ENCODE measurements at regions not wholly inside any gene's neighbourhood (a gene's known extent, or its start where the extent isn't known, plus 50 kb on each side); places are given as distances from the start of the nearest gene placed in this dataset.
"Not testable (repeated sequence)": the region's sequence is repeated elsewhere in the genome, so short reads cannot be mapped to it uniquely, and the experiment has no call there.

DNA sequence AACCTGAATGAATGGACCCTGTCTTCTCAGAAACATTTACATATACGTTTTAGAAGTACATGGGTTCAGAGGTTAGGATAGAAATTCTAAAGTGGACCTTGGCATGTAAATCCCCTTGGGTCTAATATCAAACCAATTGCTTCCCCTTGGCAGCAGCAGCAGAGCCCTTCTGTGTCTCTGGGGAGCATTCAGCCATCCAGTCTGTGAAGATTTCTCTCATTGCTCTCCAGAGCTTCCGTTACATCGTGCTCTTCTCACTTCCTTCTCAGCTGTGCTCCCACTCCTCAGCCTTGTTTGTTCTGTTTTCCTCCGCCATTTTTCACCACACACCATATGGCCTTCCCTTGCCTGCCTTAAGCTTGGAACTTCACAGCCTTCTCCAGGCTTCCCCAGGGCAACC lies 61.5 kb upstream of the ATP1B1 start:
- TF ChIP-seq YY1 (IDR thresholded peaks at IDR 0.05; ENCODE audit: insufficient read depth, insufficient read length) (no peak), SUZ12 (IDR thresholded peaks at IDR 0.05; ENCODE audit: extremely low read depth, insufficient read depth, insufficient read length) (no peak), ZNF274 (IDR thresholded peaks at IDR 0.05; ENCODE audit: low read depth, low read length) (no peak)
- no peaks in the 10 kb centered on the region for H3K4me1 ChIP-seq (ENCODE audit: insufficient read depth, insufficient read length)
- no peaks in the 10 kb centered on the region for H3K9me3 ChIP-seq (ENCODE audit: insufficient read depth, low read length)
- no peak overlapping the region for H3K4me3 ChIP-seq (ENCODE audit: insufficient read length, low read depth)
- H3K36me3 ChIP-seq (ENCODE audit: insufficient read depth, insufficient read length, low read length) = no peaks in the 10 kb centered on the region
- H3K9ac ChIP-seq (ENCODE audit: insufficient read length, low read depth) = no peak overlapping the region
- H3K27me3 ChIP-seq (ENCODE audit: insufficient read depth, insufficient read length) = no peaks in the 10 kb centered on the region
- no peak for DNase-seq (ENCODE audit: low read depth, low spot score)

DNA sequence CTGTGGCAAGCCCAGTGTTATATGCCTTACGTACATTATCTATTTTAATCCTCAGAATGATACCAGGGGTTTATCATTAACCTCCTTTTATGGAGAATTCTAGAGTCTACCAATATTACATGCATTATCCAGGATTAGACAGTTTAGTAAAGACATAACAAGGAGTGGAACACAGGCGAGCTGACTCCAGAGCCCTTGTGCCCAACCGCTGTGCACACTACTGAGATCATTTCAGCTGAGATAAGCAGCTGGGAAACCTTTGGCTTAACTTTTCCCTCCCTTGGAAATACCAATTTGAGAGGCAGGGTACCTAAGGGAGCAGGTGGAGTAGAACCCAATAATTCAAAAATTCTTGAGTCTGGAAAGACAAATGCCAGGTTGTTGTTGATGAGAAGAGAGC lies 59.8 kb upstream of the ATP1B1 start:
- DNase-seq (ENCODE audit: low read depth, low spot score) = no peak
- no peaks in the 10 kb centered on the region for H3K27me3 ChIP-seq (ENCODE audit: insufficient read depth, insufficient read length)
- H3K36me3 ChIP-seq (ENCODE audit: insufficient read depth, insufficient read length, low read length) = no peaks in the 10 kb centered on the region
- H3K4me3 ChIP-seq (ENCODE audit: insufficient read length, low read depth) = no peak overlapping the region
- no peaks in the 10 kb centered on the region for H3K9me3 ChIP-seq (ENCODE audit: insufficient read depth, low read length)
- H3K4me1 ChIP-seq (ENCODE audit: insufficient read depth, insufficient read length) = no peaks in the 10 kb centered on the region
- TF ChIP-seq ZNF274 (IDR thresholded peaks at IDR 0.05; ENCODE audit: low read depth, low read length) (no peak), SUZ12 (IDR thresholded peaks at IDR 0.05; ENCODE audit: extremely low read depth, insufficient read depth, insufficient read length) (no peak), YY1 (IDR thresholded peaks at IDR 0.05; ENCODE audit: insufficient read depth, insufficient read length) (no peak)
- H3K9ac ChIP-seq (ENCODE audit: insufficient read length, low read depth) = no peak overlapping the region

DNA sequence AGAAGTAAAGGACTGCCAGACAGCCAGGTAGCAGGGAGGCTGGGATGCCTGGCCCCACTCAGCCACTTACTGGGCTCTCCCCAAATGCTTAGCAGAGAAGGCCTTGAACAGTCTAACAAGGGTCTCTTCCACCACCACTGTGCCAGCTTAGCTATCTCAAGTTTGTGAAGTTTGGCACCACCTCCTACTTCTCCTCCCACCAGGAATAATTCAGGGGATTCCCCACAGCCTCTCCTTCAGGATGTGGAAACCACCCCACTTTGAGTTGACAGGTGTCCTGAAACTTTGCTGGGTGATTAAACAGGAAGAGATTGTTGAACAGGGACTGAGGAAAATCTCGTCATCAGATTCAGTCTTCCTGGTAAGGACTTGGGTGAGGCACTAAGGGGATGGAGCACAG lies 59.4 kb upstream of the ATP1B1 start:
- Histone ChIP-seq H3K4me1 (ENCODE audit: insufficient read depth, insufficient read length) (no peaks in the 10 kb centered on the region), H3K4me3 (ENCODE audit: insufficient read length, low read depth) (no peak overlapping the region), H3K9ac (ENCODE audit: insufficient read length, low read depth) (no peak overlapping the region), H3K27me3 (ENCODE audit: insufficient read depth, insufficient read length) (no peaks in the 10 kb centered on the region), H3K36me3 (ENCODE audit: insufficient read depth, insufficient read length, low read length) (no peaks in the 10 kb centered on the region), H3K9me3 (ENCODE audit: insufficient read depth, low read length) (no peaks in the 10 kb centered on the region)
- TF ChIP-seq SUZ12 (IDR thresholded peaks at IDR 0.05; ENCODE audit: extremely low read depth, insufficient read depth, insufficient read length) (no peak), ZNF274 (IDR thresholded peaks at IDR 0.05; ENCODE audit: low read depth, low read length) (no peak), YY1 (IDR thresholded peaks at IDR 0.05; ENCODE audit: insufficient read depth, insufficient read length) (no peak)
- no peak for DNase-seq (ENCODE audit: low read depth, low spot score)

DNA sequence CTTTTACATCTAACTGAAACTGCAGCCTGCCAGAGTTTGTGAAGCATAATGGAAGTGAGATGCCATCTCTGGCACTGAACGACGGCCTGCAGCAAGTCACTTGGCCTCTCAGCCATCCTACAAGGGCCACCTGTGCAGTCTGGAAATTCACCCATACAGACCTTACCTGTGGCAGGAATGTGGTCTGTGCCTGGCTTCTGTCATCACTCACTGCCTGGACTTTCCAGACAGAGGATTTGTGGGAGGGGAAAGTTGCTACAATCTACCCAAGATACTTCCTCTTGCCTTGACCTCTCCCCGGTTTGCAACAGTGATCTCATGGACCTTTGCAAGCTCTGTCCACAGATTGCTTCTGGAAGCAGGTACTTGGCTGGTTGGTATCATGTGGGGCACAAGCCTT lies 58.4 kb upstream of the ATP1B1 start:
- no peaks in the 10 kb centered on the region for H3K9me3 ChIP-seq (ENCODE audit: insufficient read depth, low read length)
- H3K4me1 ChIP-seq (ENCODE audit: insufficient read depth, insufficient read length) = no peaks in the 10 kb centered on the region
- DNase-seq (ENCODE audit: low read depth, low spot score) = no peak
- no peaks in the 10 kb centered on the region for H3K36me3 ChIP-seq (ENCODE audit: insufficient read depth, insufficient read length, low read length)
- no peak overlapping the region for H3K9ac ChIP-seq (ENCODE audit: insufficient read length, low read depth)
- no peaks in the 10 kb centered on the region for H3K27me3 ChIP-seq (ENCODE audit: insufficient read depth, insufficient read length)
- no peak overlapping the region for H3K4me3 ChIP-seq (ENCODE audit: insufficient read length, low read depth)
- TF ChIP-seq YY1 (IDR thresholded peaks at IDR 0.05; ENCODE audit: insufficient read depth, insufficient read length) = no peak
- TF ChIP-seq SUZ12 (IDR thresholded peaks at IDR 0.05; ENCODE audit: extremely low read depth, insufficient read depth, insufficient read length) = no peak
- TF ChIP-seq ZNF274 (IDR thresholded peaks at IDR 0.05; ENCODE audit: low read depth, low read length) = no peak

DNA sequence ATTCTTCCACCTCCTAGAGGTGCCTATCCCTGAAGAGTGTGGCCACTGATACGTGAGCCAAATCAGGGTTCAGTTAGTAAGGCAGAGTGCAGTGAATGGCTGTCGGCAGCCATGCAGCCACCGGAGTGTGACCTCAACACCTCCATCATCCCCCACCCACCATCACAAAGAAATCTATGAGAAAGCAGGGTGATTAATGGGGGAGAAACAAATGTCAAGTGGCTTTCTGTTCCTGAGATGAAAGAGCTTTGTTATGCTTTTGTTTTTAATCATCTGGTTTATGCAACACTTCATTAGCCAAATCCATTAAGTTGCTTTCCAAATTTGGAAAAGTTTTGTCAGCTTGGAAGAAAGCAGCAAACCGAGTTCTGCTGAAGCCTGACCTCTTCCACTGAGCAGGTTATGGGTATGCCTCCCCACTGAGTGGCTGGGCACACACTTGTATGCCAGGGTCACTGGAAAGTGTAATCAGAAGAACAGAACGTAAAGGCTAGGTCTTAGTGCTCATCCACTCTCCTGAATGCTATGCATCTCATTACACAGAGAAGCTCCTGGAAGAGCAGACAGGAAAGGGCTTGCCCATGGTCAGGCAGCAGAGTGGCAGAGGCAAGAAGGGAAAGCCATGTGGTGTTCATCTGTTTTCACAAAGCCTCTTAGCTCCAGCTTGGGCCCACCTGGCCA lies 57.1 kb upstream of the ATP1B1 start:
- H3K9ac ChIP-seq (ENCODE audit: insufficient read length, low read depth) = no peak overlapping the region
- H3K9me3 ChIP-seq (ENCODE audit: insufficient read depth, low read length) = no peaks in the 10 kb centered on the region
- no peak overlapping the region for H3K4me3 ChIP-seq (ENCODE audit: insufficient read length, low read depth)
- no peaks in the 10 kb centered on the region for H3K27me3 ChIP-seq (ENCODE audit: insufficient read depth, insufficient read length)
- no peaks in the 10 kb centered on the region for H3K36me3 ChIP-seq (ENCODE audit: insufficient read depth, insufficient read length, low read length)
- no peaks in the 10 kb centered on the region for H3K4me1 ChIP-seq (ENCODE audit: insufficient read depth, insufficient read length)
- TF ChIP-seq ZNF274 (IDR thresholded peaks at IDR 0.05; ENCODE audit: low read depth, low read length) (no peak), SUZ12 (IDR thresholded peaks at IDR 0.05; ENCODE audit: extremely low read depth, insufficient read depth, insufficient read length) (no peak), YY1 (IDR thresholded peaks at IDR 0.05; ENCODE audit: insufficient read depth, insufficient read length) (no peak)
- no peak for DNase-seq (ENCODE audit: low read depth, low spot score)

DNA sequence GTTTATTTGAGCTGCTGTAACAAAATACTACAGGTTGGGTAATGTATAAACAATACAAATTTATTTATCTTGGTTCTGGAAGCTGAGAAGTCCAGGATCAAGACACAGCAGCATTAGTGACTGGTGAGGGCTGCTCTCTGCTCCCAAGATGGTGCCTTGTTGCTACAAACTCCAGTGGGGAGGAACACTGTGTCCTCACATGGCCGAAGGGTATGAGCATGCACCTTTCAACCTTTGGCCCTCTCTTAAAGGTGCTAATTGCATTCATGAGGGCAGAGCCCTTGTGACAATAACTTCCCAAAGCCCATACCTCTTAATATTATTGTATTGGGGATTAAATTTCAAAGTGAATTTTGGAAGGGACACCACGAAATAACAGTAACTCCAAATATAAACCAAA lies 55.3 kb upstream of the ATP1B1 start:
- H3K27me3 ChIP-seq (ENCODE audit: insufficient read depth, insufficient read length) = no peaks in the 10 kb centered on the region
- no peak for TF ChIP-seq YY1 (IDR thresholded peaks at IDR 0.05; ENCODE audit: insufficient read depth, insufficient read length)
- TF ChIP-seq SUZ12 (IDR thresholded peaks at IDR 0.05; ENCODE audit: extremely low read depth, insufficient read depth, insufficient read length) = no peak
- TF ChIP-seq ZNF274 (IDR thresholded peaks at IDR 0.05; ENCODE audit: low read depth, low read length) = no peak
- H3K4me3 ChIP-seq (ENCODE audit: insufficient read length, low read depth) = no peak overlapping the region
- H3K9ac ChIP-seq (ENCODE audit: insufficient read length, low read depth) = no peak overlapping the region
- no peaks in the 10 kb centered on the region for H3K9me3 ChIP-seq (ENCODE audit: insufficient read depth, low read length)
- no peaks in the 10 kb centered on the region for H3K36me3 ChIP-seq (ENCODE audit: insufficient read depth, insufficient read length, low read length)
- DNase-seq (ENCODE audit: low read depth, low spot score) = no peak
- H3K4me1 ChIP-seq (ENCODE audit: insufficient read depth, insufficient read length) = no peaks in the 10 kb centered on the region

DNA sequence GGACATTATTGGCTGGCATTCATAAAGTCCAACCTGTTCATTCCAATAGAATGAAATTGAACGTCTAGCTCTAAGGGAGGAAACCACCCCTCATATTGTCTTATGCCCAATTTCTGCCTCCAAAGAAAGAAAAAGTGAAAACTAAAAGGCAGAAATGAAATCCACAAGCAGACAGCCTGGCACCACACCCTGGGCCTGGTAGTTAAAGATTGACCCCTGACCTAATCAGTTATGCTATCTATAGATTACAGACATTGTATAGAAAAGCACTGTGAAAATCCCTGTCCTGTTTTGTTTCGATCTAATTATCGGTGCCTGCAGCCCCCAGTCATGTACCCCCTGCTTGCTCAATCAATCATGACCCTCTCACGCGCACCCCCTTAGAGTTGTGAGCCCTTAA lies 54.3 kb upstream of the ATP1B1 start:
- DNase-seq (ENCODE audit: low read depth, low spot score); H3K4me1 ChIP-seq (ENCODE audit: insufficient read depth, insufficient read length); H3K27me3 ChIP-seq (ENCODE audit: insufficient read depth, insufficient read length); H3K9me3 ChIP-seq (ENCODE audit: insufficient read depth, low read length); H3K36me3 ChIP-seq (ENCODE audit: insufficient read depth, insufficient read length, low read length); H3K9ac ChIP-seq (ENCODE audit: insufficient read length, low read depth); H3K4me3 ChIP-seq (ENCODE audit: insufficient read length, low read depth): not testable (repeated sequence)

DNA sequence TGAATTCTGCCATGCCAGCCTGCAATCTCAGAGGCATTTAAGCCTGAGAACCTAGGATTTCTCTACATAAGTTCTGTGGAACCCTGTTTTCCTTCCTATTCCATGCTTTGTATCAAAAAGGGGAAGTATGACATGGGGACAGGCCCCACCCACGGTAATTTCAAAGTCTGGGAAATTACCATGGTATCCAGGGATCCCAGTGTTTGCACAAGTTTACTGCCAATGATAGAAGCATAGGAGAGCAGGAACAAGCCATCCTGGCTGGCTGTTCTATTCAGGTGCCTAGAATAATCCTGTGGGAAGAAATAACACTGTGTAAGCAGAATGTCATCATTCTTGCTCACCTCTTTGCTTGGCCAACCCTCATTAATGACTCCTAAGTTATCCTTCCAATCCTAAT lies 53.8 kb upstream of the ATP1B1 start:
- no peaks in the 10 kb centered on the region for H3K4me1 ChIP-seq (ENCODE audit: insufficient read depth, insufficient read length)
- no peak overlapping the region for H3K4me3 ChIP-seq (ENCODE audit: insufficient read length, low read depth)
- H3K9ac ChIP-seq (ENCODE audit: insufficient read length, low read depth) = no peak overlapping the region
- H3K9me3 ChIP-seq (ENCODE audit: insufficient read depth, low read length) = no peaks in the 10 kb centered on the region
- TF ChIP-seq YY1 (IDR thresholded peaks at IDR 0.05; ENCODE audit: insufficient read depth, insufficient read length) = no peak
- TF ChIP-seq SUZ12 (IDR thresholded peaks at IDR 0.05; ENCODE audit: extremely low read depth, insufficient read depth, insufficient read length) = no peak
- TF ChIP-seq ZNF274 (IDR thresholded peaks at IDR 0.05; ENCODE audit: low read depth, low read length) = no peak
- no peak for DNase-seq (ENCODE audit: low read depth, low spot score)
- no peaks in the 10 kb centered on the region for H3K27me3 ChIP-seq (ENCODE audit: insufficient read depth, insufficient read length)
- H3K36me3 ChIP-seq (ENCODE audit: insufficient read depth, insufficient read length, low read length) = no peaks in the 10 kb centered on the region
